H1 (cell line): ENCODE measurements at regions not wholly inside any gene's neighbourhood (a gene's known extent, or its start where the extent isn't known, plus 50 kb on each side); places are given as distances from the start of the nearest gene placed in this dataset.

Experiments
- CTCF ChIP-seq, 3 experiments: IDR thresholded peaks; 1 replicate in 2 of 3; 2 replicates in 1 of 3; pipeline versions ENCODE4 v1.5.1 to v1.6.1; 2011; ENCODE audit warnings: low read length in 3 of 3, mild to moderate bottlenecking in 3 of 3, inconsistent platforms in 2 of 3, low read depth in 1 of 3, moderate library complexity in 1 of 3; ENCODE audit not compliant: insufficient read depth in 1 of 3; ENCODE audit errors: control extremely low read depth in 1 of 3
- FOSL1 ChIP-seq: IDR thresholded peaks from 2 replicates; pipeline ENCODE4 v1.6.1; 2011; ENCODE audit warnings: mild to moderate bottlenecking, low read depth, low read length, moderate library complexity; ENCODE audit not compliant: insufficient read depth
- GABPA ChIP-seq: IDR thresholded peaks from 2 replicates; pipeline ENCODE4 v1.6.1; 2011; ENCODE audit warnings: mild to moderate bottlenecking, low read length, moderate library complexity, borderline replicate concordance; ENCODE audit not compliant: insufficient read depth
- KDM1A ChIP-seq: fragments of 200-600, 300-600 bp; sonication (generic); IDR thresholded peaks from 2 replicates; pipeline ENCODE4 v1.7.1; 2016; ENCODE audit warnings: mild to moderate bottlenecking, low read length, borderline replicate concordance

- TF ChIP-seq FOSL1 = no peak
- no peak for TF ChIP-seq GABPA
- TF ChIP-seq CTCF (IDR thresholded peaks at IDR 0.05; ENCODE audit: control extremely low read depth in 1 of 3, insufficient read depth in 1 of 3, low read depth in 1 of 3, low read length in 3 of 3) = no peak
- TF ChIP-seq KDM1A = no peak
These were observed 620.6 kb downstream of the IRS1 start for GRCh38 chr2:226179010-226179409.
